ENCODE measurements at regions not wholly inside any gene's neighbourhood (a gene's known extent, or its start where the extent isn't known, plus 50 kb on each side); places are given as distances from the start of the nearest gene placed in this dataset.

- TF ChIP-seq CTCF (IDR thresholded peaks at IDR 0.05): no peak
- TF ChIP-seq POLR2A (IDR thresholded peaks at IDR 0.05): no peak
- no peak overlapping the region for H3K4me3 ChIP-seq
- no peak for DNase-seq
- no peaks in the 10 kb centered on the region for H3K36me3 ChIP-seq
- H3K4me1 ChIP-seq: no peaks in the 10 kb centered on the region
- no peaks in the 10 kb centered on the region for H3K9me3 ChIP-seq
- H3K27me3 ChIP-seq: no peaks in the 10 kb centered on the region
- H3K27ac ChIP-seq: no peak overlapping the region
Measured at GRCh38 chr15:48021336-48022086, 99.3 kb upstream of the SLC24A5 start.

DNA sequence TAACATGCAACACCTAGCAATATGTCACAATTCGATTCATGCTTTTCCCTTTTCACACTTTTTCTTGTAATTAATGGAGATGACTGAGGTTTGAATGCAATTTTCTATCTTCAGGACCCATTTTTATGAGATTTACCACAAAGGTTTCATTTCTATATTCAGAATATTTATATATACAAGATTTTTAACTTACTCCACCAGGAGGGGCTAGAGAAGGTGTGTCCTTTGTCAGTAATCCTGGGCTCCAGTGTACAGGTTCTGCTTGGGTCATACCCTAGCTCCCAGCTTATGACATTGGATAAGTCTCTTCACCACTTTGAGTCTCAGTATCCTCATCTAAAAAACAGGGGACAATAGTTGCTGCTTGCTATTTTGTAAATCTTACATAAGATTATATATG lies 95.7 kb upstream of the SLC24A5 start:
- H3K4me3 ChIP-seq: no peak overlapping the region
- no peaks in the 10 kb centered on the region for H3K9me3 ChIP-seq
- TF ChIP-seq CTCF (IDR thresholded peaks at IDR 0.05) (no peak), POLR2A (IDR thresholded peaks at IDR 0.05) (no peak)
- H3K27me3 ChIP-seq: no peaks in the 10 kb centered on the region
- H3K4me1 ChIP-seq: no peaks in the 10 kb centered on the region
- H3K36me3 ChIP-seq: no peaks in the 10 kb centered on the region
- DNase-seq: no peak
- no peak overlapping the region for H3K27ac ChIP-seq

DNA sequence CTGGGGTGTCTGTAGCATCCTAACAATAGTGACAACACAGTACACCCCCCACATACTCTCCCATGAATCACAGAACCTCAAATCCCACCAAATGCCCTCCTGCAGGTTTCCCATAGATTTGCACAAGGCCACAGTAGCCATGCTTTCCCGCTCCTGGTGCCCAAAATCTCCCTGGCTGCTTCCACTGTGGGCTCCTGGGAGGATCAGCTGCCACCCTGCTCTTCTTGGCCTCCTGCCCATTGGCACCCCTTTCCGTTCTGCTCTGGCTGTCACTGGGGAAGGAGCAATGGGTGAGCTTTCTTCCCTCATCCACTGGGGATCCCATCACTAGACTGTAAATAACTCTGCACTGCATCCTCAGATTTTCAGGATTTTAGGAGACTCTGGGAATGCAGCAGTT lies 92.1 kb upstream of the SLC24A5 start:
- DNase-seq: no peak

GRCh38 chr15:48029642-48030041 lies 91.1 kb upstream of the SLC24A5 start:
- Histone ChIP-seq H3K27ac (no peak overlapping the region), H3K27me3 (no peaks in the 10 kb centered on the region), H3K4me3 (no peak overlapping the region), H3K9me3 (no peaks in the 10 kb centered on the region), H3K36me3 (no peaks in the 10 kb centered on the region), H3K4me1 (no peaks in the 10 kb centered on the region)
- no peak for TF ChIP-seq POLR2A (IDR thresholded peaks at IDR 0.05)
- DNase-seq: no peak

More for the DNA sequence above, 92.1 kb upstream of the SLC24A5 start:
- no peak overlapping the region for H3K27ac ChIP-seq
- H3K9me3 ChIP-seq: no peaks in the 10 kb centered on the region
- no peaks in the 10 kb centered on the region for H3K27me3 ChIP-seq
- no peaks in the 10 kb centered on the region for H3K36me3 ChIP-seq
- no peaks in the 10 kb centered on the region for H3K4me1 ChIP-seq
- no peak overlapping the region for H3K4me3 ChIP-seq
- no peak for TF ChIP-seq CTCF (IDR thresholded peaks at IDR 0.05)
- no peak for TF ChIP-seq POLR2A (IDR thresholded peaks at IDR 0.05)

GRCh38 chr15:48031466-48031865 lies 89.3 kb upstream of the SLC24A5 start:
- DNase-seq: no peak
- Histone ChIP-seq H3K9me3 (no peaks in the 10 kb centered on the region), H3K4me1 (no peaks in the 10 kb centered on the region), H3K4me3 (no peak overlapping the region), H3K27ac (no peak overlapping the region), H3K36me3 (no peaks in the 10 kb centered on the region), H3K27me3 (no peaks in the 10 kb centered on the region)
- TF ChIP-seq POLR2A (IDR thresholded peaks at IDR 0.05) (no peak), CTCF (IDR thresholded peaks at IDR 0.05) (no peak)

GRCh38 chr15:48031973-48032372 lies 88.8 kb upstream of the SLC24A5 start:
- no peak for TF ChIP-seq POLR2A (IDR thresholded peaks at IDR 0.05)
- no peak for TF ChIP-seq CTCF (IDR thresholded peaks at IDR 0.05)
- no peaks in the 10 kb centered on the region for H3K4me1 ChIP-seq
- H3K36me3 ChIP-seq: no peaks in the 10 kb centered on the region
- H3K27ac ChIP-seq: no peak overlapping the region
- no peaks in the 10 kb centered on the region for H3K9me3 ChIP-seq
- no peak for DNase-seq
- no peaks in the 10 kb centered on the region for H3K27me3 ChIP-seq
- H3K4me3 ChIP-seq: no peak overlapping the region
